Islet of Langerhans (tissue), 1 donor: ENCODE measurements at regions not wholly inside any gene's neighbourhood (a gene's known extent, or its start where the extent isn't known, plus 50 kb on each side); places are given as distances from the start of the nearest gene placed in this dataset.
A peak's percentile ranks its signal among the peaks of the same experiment; 100 is the strongest.

Source experiments
- FAIRE-seq: peaks from one replicate; lab custom pipeline; 2011; peaks lifted over from hg19 to GRCh38; lab: Jason Lieb, UNC

DNA sequence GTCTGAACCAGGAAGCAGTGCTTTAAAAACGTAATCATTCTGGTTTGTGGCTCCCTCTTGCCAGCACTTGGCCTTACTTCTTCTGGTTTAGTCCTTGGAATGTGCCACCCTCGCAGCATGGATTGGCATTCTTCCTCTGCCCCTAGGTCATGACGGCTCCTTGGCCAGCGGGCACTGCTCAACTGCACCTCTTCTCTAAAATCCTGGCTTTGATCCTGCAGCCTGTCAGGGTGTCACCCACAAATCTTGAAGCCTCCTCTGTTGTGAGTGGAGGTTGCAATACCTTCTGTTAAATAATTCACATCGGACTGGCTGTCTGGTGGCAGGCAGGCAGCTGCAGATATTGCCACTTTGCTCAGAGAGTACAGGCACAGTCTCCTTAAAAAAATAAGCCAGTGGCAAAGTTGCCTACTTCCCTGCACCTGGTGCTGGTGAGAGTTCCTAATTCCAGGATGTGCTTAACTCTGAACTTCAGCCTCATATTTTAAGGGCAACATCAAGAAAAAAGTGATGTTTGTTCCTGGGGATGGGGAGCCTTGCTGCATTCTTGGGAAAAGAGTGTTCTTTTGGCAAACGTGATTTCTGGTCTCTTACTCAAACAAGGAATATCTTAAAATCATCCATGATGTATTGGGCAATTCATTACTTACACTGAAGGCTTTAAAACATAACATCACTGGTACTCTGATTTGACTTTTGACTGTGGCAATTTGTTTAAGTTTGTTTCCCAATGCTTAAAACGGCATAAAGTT is 179.8 kb downstream of the FOXA2 start:
- FAIRE-seq = no peak

DNA sequence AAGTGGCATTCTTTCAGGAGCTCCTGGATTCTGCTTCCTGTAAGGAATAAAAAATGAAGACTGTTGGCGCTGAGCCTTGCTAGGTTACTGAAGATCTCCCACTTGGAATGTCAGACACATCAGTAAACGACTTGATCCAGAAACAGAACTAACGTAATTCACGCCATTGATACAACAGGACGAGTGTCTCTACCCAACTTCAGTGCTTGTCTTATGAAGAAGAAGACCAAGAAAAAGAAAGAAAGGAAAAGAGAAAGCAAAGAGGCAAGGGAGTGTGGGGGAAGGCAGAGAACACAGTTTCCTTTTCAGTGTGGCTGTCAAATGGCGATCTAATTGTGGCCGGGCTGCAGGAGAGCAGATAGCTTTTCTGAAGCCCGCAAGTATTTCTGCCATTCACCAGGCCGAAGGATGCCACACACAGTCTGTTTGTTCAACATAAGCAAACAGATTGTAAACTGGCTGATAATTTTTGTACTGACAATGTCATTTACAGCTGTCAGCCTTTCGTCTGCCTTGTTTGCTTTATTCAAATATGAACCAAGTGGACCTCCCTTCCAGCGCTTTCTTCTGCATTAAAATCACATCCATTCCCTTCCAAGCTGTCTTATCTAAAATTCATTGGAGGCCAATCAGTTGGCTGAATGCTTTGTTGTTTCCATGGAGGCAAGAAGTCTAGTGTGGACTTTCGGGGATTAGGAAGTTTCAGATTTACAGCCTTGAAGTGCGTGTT is 180.6 kb downstream of the FOXA2 start:
- no peak for FAIRE-seq

DNA sequence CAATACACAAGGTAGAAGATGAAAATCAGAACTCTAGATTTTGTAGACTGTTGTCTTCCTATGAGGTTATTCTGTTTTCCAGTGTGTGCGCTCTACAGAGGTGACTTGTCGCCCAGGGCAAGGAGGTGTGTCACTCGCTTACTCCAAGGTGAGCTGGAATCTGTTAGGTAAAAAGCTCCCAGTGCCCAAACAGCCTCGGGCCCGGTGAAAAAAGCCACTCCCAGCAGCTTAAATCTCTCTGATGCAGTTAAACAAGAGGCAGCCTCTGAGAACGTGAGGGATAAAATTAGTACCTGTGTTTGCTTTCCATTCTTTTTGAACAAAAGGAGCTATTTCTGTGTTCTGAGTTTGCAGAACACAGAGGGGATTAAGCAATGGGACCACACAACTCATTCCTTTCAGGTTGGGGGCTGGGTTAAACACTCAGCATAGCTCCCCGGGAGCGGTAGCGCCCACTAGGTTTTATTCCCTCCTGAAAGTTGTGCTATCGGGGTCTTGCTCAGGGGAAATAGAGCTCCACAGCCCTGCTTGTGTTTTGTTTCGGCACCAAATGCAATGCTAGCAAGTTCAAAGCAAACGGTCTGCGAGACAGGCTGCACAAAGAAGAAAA is 181.2 kb downstream of the FOXA2 start:
- no peak for FAIRE-seq

DNA sequence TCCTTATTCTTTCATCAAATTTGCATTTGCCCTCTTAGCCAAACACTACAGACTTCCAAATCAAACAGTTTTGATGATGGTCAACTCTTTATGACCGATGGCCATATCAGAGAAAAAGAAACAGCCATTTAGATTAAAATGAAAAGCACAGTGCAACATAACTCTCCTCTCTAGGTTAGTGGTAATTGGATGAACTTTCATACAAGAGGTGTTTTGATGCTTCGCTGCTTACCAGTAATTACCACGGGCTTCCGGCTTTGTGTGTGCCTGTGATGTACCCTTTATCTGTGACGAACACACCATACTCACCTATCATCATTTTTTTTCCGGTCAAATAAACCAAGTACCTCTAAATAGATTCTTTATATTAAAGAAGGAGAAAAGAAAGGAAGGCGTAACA is 181.8 kb downstream of the FOXA2 start:
- FAIRE-seq = peak; percentile 95

DNA sequence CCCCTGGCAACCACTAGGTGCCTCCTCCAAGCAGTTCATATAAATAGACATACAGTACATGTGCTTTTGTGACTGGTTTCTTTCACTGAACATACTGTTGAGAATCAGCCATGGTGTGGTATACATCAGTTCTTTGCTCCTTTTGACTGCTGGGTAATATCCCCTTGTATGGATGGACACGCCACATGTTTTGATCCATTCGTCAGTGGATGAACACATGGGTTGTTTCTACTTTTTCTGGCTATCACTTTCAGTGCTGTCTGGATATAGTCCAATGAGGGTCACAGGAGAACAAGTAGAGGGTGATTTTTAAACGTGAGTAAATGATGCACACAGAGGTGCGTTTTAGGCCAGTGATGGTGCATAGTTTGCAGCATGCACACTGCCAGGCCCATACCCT is 183.9 kb downstream of the FOXA2 start:
- FAIRE-seq = no peak

DNA sequence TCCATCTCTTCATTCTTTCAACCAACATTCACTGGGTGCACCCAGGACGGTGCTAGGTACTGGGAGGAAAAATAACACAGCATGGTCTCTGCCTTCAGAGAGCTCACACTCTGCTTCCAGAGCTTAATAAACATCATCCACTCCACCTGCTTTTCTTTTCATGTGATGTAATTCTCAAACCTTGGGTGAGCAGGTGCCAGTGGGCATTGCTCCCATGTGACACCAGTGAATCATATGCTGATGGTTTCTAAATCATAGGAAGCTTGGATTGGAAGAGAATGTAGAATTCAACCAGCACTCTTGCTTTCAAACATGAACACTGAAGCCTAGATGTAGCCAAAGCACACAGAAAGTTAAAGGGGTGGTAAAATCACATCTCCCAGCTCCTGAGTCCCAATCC is 189.8 kb downstream of the FOXA2 start:
- FAIRE-seq = no peak

DNA sequence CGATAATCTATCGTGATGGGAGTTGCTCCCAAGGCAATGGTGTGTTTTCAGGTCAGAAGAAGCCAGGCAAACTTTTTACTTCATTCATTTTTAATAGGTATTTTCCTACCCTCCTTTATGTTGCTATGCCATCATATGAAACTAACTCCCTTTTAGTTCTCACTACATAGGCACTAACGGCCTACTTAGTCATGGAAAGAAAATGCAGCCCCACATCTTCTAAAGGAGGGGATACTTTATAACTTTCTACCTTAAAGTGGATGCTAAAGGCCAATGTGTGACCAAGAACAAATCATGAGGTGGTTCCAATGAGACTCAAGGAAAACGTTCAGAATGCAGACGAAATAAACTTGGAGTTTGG is 193.8 kb downstream of the FOXA2 start:
- FAIRE-seq = no peak

DNA sequence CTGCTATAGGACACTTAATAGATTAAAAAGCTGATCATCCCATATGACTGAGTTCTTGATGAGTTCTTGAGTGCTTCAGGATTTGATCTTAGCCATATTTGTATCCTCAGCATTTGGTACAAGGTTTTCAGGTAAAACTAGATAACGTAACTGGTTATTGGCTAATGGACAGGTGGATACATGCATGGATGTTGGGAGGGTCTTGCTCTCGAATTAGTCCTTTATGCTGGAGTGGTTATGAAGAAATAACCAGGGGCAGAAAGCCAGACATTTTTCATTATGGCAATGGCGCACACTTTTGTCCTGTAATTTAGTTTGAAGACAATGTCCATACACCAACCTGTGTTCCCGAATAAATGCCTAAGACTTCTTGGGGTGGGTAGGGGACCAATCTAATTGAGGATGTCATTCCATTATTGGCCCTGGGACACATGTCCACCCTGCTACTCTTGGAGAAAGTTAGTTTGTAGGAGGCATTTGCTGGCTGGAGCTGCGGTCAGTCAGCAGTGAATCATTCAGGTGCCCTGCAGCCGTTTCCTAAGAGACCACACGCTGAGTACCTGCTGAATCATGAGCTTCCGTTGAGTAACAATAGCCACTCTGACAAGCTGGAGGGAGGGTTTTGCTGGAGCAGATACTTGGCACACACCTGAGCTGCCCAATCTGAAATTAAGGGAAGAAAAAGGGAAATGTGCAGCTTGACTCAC is 194.4 kb downstream of the FOXA2 start:
- FAIRE-seq = peak; percentile 99

DNA sequence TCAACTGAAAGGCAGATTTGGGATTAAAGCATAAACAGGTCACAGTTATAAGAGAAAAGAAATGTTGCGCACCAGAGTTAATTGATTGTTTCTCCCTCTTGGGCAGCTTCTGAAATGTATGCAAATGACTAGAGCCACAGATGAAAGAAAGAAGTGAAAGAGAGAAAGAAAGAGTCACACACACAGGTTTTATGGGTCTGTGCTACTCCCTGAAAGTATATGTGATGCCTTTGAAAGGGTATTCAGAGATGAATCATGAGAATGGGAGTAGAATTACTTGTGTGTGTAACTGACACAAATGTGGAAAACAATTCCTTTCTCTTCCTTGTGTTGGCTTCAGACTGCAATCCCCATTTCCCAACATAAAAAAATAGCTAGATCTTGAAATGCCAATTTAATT is 196.9 kb downstream of the FOXA2 start:
- no peak for FAIRE-seq

DNA sequence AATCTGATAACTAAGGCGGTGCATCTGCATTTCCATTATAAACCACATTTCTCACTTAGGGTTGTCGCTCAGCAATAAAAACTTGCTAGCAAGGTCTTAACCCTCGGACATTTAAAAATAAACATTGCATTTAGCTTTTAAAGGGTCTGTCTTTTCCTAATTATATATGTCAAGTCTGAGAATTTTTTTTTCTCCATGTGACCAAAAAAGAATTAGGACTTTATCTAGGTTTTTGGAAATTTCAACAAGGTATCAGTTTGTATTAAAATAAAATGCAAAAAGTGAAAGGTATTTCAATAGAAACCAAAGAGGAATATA is 198.1 kb downstream of the FOXA2 start:
- no peak for FAIRE-seq

DNA sequence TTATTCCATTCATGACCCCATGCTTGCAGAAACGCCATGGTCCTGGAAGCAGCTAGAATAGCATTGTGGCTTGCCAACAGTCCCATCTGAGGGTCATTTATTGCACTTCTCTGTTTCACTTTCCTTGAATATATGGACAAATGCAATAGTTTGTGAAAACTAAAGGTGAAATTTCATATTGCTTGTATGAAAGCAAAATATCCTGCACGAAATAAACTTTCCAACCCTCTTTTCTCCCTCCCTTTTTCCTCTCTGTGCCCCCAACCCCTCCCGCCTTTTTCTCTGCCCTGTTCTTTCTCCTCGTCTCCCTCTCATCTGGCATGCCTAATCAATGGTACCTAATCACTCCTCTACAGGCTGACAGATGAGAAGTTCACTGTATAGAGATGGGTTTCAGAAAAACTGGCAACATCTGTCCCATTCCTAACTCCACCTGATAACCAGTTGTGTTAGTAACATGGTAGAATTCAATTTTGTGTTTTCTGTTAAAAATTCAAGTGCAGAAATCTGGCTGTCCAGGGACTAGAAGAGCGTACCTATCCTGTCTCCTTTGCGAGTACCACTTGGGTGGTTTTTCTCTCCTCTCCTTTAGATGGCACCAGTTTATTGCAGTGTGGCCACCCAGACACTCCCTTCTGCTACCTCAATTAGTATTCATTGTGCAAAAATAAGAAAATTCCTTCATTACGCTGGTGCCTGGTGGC is 198.6 kb downstream of the FOXA2 start:
- peak; percentile 88 for FAIRE-seq

DNA sequence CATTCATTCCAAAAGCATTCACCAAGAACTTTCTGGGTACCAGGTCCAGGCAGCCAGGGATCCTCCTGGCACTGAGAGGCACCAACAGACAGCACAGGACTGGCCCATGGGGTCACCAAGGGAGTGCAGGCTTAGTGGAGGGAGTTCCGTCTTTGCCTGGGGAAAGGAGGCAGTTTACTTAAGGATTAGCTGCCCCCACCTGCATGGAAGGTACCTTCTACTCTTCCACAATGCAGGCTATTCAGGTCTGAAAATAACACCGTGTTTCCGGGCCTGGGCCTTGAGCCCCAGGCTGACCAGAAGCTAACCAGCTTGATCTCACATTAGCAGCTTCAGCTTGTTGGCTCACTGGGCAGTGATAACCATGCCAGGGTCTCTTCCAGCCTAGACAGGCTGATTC is 199.4 kb downstream of the FOXA2 start:
- no peak for FAIRE-seq

DNA sequence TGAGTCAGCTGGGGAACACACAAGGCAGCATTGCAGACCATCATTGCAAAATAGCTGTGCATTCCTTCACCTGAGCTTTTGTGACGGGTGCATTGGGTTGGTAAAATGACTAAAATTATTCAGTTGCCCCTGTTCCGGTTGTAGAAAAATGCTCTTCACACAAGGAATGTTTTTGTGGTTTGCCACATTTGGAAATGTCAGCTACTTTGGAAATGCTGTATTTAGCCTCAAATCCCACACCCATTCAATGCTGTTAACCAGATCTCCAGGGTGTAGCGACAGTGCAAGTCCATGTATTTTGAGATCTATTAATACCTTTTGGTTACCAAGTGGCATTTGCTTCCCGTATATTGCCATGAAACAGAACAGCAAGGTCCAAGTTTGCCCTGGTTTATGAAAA is 201.2 kb downstream of the FOXA2 start:
- no peak for FAIRE-seq

DNA sequence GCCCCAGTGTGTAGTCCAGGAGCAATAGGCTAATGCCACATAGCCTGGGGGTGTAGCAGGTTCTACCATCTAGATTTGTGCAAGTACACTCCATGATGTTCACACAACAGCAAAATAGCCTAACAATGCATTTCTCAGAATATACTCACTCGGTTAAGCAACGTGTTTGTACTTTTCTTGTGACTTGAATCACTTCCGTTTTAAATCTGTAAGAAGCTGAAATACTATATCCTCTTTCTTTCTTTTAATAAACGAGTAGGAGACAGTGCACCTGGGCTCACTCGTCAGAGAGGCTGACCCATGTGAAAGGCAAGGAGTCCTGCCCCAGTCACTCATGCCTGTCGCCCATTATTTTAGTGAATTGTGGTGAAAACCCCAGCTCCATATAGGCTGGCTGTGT is 201.6 kb downstream of the FOXA2 start:
- no peak for FAIRE-seq

DNA sequence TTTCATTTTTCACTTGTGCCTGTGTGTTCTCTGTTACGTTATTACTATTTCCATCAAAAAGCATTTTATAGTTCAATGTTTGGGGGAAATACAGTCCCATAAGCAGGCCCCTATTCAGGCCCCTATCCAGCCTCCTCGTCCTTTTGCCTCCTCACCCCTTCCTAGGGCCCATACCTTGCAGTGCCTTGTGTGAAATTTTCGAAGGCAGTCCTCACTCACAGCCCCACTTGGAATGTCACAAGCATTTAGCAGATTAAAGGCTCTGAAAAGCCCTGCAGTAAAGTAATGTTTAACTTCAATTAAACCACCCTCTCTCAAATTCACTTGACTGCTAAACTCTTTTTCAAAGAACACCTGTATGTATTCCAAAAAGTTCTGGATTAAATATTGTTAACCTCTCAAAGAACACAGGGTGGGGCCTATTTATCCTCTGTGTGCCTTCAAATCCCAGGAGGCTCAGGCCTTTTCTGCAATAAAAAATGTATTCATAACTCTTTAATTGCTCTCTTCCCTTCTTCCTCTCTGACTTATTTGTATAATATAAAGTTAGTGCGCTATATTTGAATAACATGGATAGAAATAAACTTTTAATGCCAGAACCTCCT is 202.5 kb downstream of the FOXA2 start:
- FAIRE-seq = no peak

DNA sequence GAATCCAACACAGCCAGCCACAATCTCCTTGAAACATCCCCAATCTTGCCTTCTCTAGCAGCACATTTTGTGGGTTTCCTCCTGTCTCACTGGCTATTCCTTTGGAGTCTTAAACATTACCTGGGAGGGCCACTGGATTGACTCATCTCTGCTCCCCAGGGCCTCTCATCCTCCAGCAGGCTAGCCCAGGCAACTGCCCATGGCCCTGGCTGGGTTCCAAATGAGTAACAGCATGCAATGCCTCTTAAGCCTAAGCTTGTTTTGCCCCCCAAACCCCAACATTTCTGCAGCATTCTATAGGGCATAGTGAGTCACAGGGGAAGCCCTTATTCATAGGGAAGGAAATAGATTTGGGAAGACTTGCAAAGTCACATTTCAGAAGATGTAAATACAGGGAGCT is 204.9 kb downstream of the FOXA2 start:
- no peak for FAIRE-seq

DNA sequence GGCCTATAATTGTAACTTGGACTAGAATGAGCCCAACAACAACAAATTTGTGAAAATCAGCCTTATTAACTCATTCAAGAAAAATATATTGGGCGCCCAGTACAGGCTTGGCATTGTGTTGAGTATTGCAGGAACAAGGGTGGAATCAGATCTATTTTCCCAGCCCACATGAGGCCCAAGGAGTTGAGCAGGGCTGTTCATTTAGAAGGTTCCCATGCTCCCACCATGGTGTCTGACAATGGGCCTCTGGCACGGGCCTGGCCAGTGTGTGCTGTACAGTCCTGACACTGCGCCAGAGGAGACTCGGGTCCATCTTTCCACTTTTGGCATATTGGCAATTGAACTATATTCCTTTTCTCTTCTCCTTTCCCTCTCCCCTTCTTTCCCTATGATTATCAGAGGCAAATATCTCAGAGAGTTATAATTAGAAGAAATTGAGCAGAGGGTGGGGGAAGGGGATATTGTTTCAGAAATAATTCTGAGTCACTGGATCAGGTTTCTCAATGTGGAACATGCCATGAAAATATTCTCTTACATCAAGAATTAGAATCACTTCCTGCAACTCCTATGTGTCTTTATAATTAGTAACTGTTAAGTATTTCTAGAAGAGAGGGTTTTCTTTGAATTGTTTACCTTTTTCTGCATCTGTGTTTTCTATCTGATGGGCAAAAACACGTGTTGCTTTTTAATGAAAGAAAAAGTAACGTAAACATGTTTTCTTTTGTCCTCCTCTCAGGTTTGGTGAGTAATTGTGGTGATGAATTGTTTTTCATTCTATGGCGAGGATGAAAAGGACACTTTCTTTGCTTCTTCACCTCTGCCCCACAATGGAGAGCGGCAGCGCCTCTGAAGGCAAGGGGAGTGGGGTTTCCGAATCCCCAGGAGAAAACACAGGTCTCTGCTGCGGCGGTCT is 209.4 kb downstream of the FOXA2 start:
- no peak for FAIRE-seq

DNA sequence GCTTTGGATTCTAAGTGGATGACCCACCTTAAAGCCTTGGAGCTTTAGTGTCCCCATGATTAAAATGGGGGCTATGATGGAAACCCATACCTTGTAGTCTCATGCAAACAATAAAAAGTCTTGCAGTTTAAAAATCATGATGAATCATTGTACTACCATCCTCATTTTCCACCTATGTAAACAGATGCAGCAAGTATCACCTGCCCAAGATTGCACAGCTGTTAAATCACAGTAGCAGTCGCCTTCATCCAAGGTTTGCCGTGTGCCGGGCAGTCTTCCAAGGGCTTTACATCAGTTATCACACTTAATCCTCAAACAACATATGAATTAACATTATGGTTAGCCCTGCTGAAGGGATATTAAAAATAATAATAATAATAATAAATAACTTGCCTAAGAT is 210.3 kb downstream of the FOXA2 start:
- no peak for FAIRE-seq

DNA sequence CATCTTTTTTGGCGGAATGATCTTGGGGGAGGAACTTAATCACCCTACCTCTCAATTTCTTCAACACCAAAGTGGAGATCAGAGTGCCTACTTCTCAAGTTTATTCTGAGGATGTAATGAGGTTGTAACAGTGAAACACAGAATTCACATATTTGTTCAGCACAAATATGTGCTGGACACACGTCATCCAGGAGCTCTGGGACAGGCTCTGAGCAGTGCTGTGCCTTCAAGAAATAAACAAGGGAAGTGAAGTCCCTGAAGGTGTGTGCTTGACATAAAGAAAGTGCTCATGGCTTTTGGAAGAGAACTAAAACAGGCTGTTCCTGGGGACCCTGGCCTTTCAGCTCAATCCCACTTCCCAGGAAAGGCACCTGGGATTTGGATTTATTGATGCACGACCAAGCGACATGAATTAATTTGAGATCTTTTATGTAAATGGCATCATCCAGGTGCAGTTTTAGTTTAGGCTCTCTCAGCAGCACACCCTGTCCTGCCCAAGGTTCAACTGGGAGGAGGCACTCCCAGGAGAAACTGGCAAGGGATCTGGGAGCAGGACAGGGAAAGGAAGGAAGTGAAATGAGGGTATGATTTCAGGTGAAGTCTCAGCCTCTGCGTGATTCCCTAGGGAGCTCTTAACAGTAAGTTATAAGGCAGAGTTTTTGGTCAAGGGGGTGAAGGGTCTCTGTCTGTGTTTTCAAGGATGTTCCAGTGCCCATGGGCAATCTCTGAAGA is 211.0 kb downstream of the FOXA2 start:
- no peak for FAIRE-seq

DNA sequence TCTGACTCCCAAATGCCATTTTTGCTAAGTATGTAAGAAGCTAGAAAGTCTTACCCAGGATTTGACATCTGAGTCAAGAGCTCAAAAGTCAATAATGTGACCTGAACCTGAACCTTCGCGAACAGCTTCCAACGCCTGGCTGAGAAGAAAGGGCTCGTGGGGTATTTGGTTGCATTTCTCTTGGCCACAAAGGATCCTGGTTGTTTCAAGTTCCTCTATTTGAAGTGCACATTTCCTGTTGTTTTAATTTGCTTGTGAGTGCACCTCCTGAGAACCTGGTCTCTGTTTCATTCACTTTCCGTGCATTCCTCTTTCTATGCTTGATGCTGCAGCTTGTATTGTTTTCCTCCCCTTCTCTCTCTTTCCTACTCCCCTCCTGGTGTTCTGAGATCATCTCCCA is 212.5 kb downstream of the FOXA2 start:
- no peak for FAIRE-seq
